Lower leg skin (tissue), 3 donors: ENCODE measurements at regions not wholly inside any gene's neighbourhood (a gene's known extent, or its start where the extent isn't known, plus 50 kb on each side); places are given as distances from the start of the nearest gene placed in this dataset.

Experiments
- CTCF ChIP-seq, 3 donors: fragments of 450-650 bp; IDR thresholded peaks; one replicate each; pipeline ENCODE4 v1.5.1; 2016; ENCODE audit warnings: antibody characterized with exemption in 3 of 3, mild to moderate bottlenecking in 3 of 3, moderate library complexity in 2 of 3
- POLR2A ChIP-seq, 2 donors: fragments of 450-650 bp; IDR thresholded peaks; one replicate each; pipeline ENCODE4 v1.6.1; 2016 to 2017; ENCODE audit warnings: antibody characterized with exemption in 2 of 2, mild to moderate bottlenecking in 1 of 2, moderate library complexity in 1 of 2

GRCh38 chr13:86932776-86933334, 738.3 kb upstream of the SLITRK5 start:
- TF ChIP-seq CTCF (IDR thresholded peaks at IDR 0.05) (no peak), POLR2A (IDR thresholded peaks at IDR 0.05) (no peak)
